ENCODE measurements at regions not wholly inside any gene's neighbourhood (a gene's known extent, or its start where the extent isn't known, plus 50 kb on each side); places are given as distances from the start of the nearest gene placed in this dataset.
A peak's percentile ranks its signal among the peaks of the same experiment; 100 is the strongest.

- DNase-seq (ENCODE audit: extremely low spot score in 2 of 2): peak; percentile 67 to 91
- Histone ChIP-seq H3K27ac (no peak overlapping the region), H3K27me3 (no peaks in the 10 kb centered on the region)
These were observed 109.4 kb upstream of the GPR26 start for GRCh38 chr10:123556736-123557135.

GRCh38 chr10:123557366-123558108 lies 108.6 kb upstream of the GPR26 start:
- Histone ChIP-seq H3K36me3 (no peaks in the 10 kb centered on the region), H3K9me3 (no peaks in the 10 kb centered on the region), H3K4me1 (no peaks in the 10 kb centered on the region), H3K27me3 (no peaks in the 10 kb centered on the region), H3K27ac (no peak overlapping the region), H3K4me3 (no peak overlapping the region)
- TF ChIP-seq POLR2A (IDR thresholded peaks at IDR 0.05) (no peak), POLR2AphosphoS5 (IDR thresholded peaks at IDR 0.05; ENCODE audit: insufficient read depth in 1 of 2, low read depth in 1 of 2) (no peak), CTCF (IDR thresholded peaks at IDR 0.05) (no peak)
- DNase-seq (ENCODE audit: extremely low spot score in 2 of 2): peak; percentile 40 to 74
- intact Hi-C loops (cut with DNase I): no loop called here

More at GRCh38 chr10:123556736-123557135, 109.4 kb upstream of the GPR26 start:
- no peaks in the 10 kb centered on the region for H3K4me1 ChIP-seq
- intact Hi-C loops (cut with DNase I): no loop called here
- H3K36me3 ChIP-seq: no peaks in the 10 kb centered on the region
- TF ChIP-seq CTCF (IDR thresholded peaks at IDR 0.05): no peak
- no peak for TF ChIP-seq POLR2A (IDR thresholded peaks at IDR 0.05)
- no peak for TF ChIP-seq POLR2AphosphoS5 (IDR thresholded peaks at IDR 0.05; ENCODE audit: insufficient read depth in 1 of 2, low read depth in 1 of 2)
- no peak overlapping the region for H3K4me3 ChIP-seq
- H3K9me3 ChIP-seq: no peaks in the 10 kb centered on the region

GRCh38 chr10:123558651-123559050 lies 107.5 kb upstream of the GPR26 start:
- Histone ChIP-seq H3K36me3 (no peaks in the 10 kb centered on the region), H3K27ac (no peak overlapping the region), H3K9me3 (no peaks in the 10 kb centered on the region), H3K4me1 (no peaks in the 10 kb centered on the region), H3K27me3 (no peaks in the 10 kb centered on the region), H3K4me3 (no peak overlapping the region)
- DNase-seq (ENCODE audit: extremely low spot score in 2 of 2): peak; percentile 81 to 82
- TF ChIP-seq POLR2A (IDR thresholded peaks at IDR 0.05) (no peak), POLR2AphosphoS5 (IDR thresholded peaks at IDR 0.05; ENCODE audit: insufficient read depth in 1 of 2, low read depth in 1 of 2) (no peak)
- intact Hi-C loops (cut with DNase I): no loop called here

GRCh38 chr10:123559066-123559822 lies 106.9 kb upstream of the GPR26 start:
- TF ChIP-seq CTCF (IDR thresholded peaks at IDR 0.05) (peak; percentile 90 to 96 (median 96)), POLR2A (IDR thresholded peaks at IDR 0.05) (no peak), POLR2AphosphoS5 (IDR thresholded peaks at IDR 0.05; ENCODE audit: insufficient read depth in 1 of 2, low read depth in 1 of 2) (no peak)
- Histone ChIP-seq H3K9me3 (no peaks in the 10 kb centered on the region), H3K27me3 (no peaks in the 10 kb centered on the region), H3K4me3 (no peak overlapping the region), H3K36me3 (no peaks in the 10 kb centered on the region), H3K27ac (no peak overlapping the region), H3K4me1 (no peaks in the 10 kb centered on the region)
- intact Hi-C loops (cut with DNase I): no loop called here
- peak; percentile 60 to 87 for DNase-seq (ENCODE audit: extremely low spot score in 2 of 2)

GRCh38 chr10:123559823-123560092 lies 106.4 kb upstream of the GPR26 start:
- no peaks in the 10 kb centered on the region for H3K4me1 ChIP-seq
- H3K27me3 ChIP-seq: no peaks in the 10 kb centered on the region
- peak; percentile 61 to 76 for DNase-seq (ENCODE audit: extremely low spot score in 2 of 2)
- no peak overlapping the region for H3K27ac ChIP-seq
- no peaks in the 10 kb centered on the region for H3K36me3 ChIP-seq
- H3K4me3 ChIP-seq: no peak overlapping the region
- intact Hi-C loops (cut with DNase I): no loop called here
- TF ChIP-seq POLR2A (IDR thresholded peaks at IDR 0.05): no peak
- no peak for TF ChIP-seq POLR2AphosphoS5 (IDR thresholded peaks at IDR 0.05; ENCODE audit: insufficient read depth in 1 of 2, low read depth in 1 of 2)
- TF ChIP-seq CTCF (IDR thresholded peaks at IDR 0.05): no peak
- H3K9me3 ChIP-seq: no peaks in the 10 kb centered on the region

Data from vagina (tissue), 2 donors.